HCT116 (cell line): ENCODE measurements at regions not wholly inside any gene's neighbourhood (a gene's known extent, or its start where the extent isn't known, plus 50 kb on each side); places are given as distances from the start of the nearest gene placed in this dataset.

ENCODE experiments used
- RAD21 ChIP-seq: IDR thresholded peaks from 2 replicates; pipeline ENCODE4 v1.6.1; 2012; ENCODE audit warnings: low read depth, mild to moderate bottlenecking
- TF ChIP-seq, protein P1 (sequence below), 3 experiments: fragments of 200-600 bp in 1 of 3; sonication (generic) in 1 of 3; IDR thresholded peaks in 2 of 3; conservative IDR thresholded peaks in 1 of 3; 2 replicates each; pipeline ENCODE4 v1.5.1; 2012 to 2017; ENCODE audit warnings: low read depth in 2 of 3, low read length in 2 of 3, antibody characterized with exemption in 1 of 3, borderline replicate concordance in 1 of 3, control low read depth in 1 of 3, mild to moderate bottlenecking in 1 of 3, mixed read lengths in 1 of 3, mixed run types in 1 of 3, moderate library complexity in 1 of 3; ENCODE audit not compliant: insufficient read depth in 1 of 3
- TF ChIP-seq, protein P2 (sequence below): IDR thresholded peaks from 2 replicates; pipeline ENCODE4 v1.6.1; 2012
- TF ChIP-seq, protein P3 (sequence below): IDR thresholded peaks from 2 replicates; pipeline ENCODE4 v1.6.1; 2012; ENCODE audit warnings: low read depth

DNA sequence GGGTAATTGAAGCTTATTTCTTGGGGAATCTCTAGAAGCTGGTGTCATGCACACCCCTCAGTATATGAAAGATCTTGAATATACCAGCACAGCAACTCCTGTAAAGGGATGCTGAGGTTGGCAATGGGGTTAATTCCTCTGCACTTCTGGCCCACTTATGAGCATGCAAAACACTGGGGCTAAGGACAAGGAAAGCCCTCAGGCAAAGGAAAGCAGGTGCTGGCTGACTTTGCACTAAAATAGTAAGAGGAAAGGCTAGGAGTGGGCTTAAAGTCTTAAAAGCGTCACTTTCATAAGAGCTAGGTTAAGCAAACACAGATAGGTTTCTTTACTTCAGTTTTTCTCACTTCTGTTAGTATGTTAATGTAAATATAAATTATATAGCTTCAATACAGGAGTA is 572.6 kb upstream of the LUZP2 start:
- TF ChIP-seq, protein P1, sequence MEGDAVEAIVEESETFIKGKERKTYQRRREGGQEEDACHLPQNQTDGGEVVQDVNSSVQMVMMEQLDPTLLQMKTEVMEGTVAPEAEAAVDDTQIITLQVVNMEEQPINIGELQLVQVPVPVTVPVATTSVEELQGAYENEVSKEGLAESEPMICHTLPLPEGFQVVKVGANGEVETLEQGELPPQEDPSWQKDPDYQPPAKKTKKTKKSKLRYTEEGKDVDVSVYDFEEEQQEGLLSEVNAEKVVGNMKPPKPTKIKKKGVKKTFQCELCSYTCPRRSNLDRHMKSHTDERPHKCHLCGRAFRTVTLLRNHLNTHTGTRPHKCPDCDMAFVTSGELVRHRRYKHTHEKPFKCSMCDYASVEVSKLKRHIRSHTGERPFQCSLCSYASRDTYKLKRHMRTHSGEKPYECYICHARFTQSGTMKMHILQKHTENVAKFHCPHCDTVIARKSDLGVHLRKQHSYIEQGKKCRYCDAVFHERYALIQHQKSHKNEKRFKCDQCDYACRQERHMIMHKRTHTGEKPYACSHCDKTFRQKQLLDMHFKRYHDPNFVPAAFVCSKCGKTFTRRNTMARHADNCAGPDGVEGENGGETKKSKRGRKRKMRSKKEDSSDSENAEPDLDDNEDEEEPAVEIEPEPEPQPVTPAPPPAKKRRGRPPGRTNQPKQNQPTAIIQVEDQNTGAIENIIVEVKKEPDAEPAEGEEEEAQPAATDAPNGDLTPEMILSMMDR (IDR thresholded peaks at IDR 0.05 in 2 of 3, conservative IDR thresholded peaks at IDR 0.05 in 1 of 3; ENCODE audit: borderline replicate concordance in 1 of 3, insufficient read depth in 1 of 3, low read depth in 2 of 3, low read length in 2 of 3), result no peak
- TF ChIP-seq RAD21, result no peak
- TF ChIP-seq, protein P2, sequence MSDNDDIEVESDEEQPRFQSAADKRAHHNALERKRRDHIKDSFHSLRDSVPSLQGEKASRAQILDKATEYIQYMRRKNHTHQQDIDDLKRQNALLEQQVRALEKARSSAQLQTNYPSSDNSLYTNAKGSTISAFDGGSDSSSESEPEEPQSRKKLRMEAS, result no peak
- TF ChIP-seq, protein P3, sequence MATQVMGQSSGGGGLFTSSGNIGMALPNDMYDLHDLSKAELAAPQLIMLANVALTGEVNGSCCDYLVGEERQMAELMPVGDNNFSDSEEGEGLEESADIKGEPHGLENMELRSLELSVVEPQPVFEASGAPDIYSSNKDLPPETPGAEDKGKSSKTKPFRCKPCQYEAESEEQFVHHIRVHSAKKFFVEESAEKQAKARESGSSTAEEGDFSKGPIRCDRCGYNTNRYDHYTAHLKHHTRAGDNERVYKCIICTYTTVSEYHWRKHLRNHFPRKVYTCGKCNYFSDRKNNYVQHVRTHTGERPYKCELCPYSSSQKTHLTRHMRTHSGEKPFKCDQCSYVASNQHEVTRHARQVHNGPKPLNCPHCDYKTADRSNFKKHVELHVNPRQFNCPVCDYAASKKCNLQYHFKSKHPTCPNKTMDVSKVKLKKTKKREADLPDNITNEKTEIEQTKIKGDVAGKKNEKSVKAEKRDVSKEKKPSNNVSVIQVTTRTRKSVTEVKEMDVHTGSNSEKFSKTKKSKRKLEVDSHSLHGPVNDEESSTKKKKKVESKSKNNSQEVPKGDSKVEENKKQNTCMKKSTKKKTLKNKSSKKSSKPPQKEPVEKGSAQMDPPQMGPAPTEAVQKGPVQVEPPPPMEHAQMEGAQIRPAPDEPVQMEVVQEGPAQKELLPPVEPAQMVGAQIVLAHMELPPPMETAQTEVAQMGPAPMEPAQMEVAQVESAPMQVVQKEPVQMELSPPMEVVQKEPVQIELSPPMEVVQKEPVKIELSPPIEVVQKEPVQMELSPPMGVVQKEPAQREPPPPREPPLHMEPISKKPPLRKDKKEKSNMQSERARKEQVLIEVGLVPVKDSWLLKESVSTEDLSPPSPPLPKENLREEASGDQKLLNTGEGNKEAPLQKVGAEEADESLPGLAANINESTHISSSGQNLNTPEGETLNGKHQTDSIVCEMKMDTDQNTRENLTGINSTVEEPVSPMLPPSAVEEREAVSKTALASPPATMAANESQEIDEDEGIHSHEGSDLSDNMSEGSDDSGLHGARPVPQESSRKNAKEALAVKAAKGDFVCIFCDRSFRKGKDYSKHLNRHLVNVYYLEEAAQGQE, result no peak
